Retinal pigment epithelial cell (primary cell): ENCODE measurements at regions not wholly inside any gene's neighbourhood (a gene's known extent, or its start where the extent isn't known, plus 50 kb on each side); places are given as distances from the start of the nearest gene placed in this dataset.

ENCODE experiments used
- DNase-seq: peaks from one replicate; pipeline ENCODE4 v3.0.0-alpha.2; 2010; ENCODE audit warnings: low read depth
- H3K4me3 ChIP-seq: 2 replicates; pipeline ENCODE4 v1.5.1; 2011; ENCODE audit warnings: mild to moderate bottlenecking, low read length, control low read depth, moderate library complexity
- TF ChIP-seq, protein P1 (sequence below): conservative IDR thresholded peaks from 2 replicates; pipeline ENCODE4 v1.5.1; 2011; ENCODE audit warnings: low read depth, low read length, control low read depth, inconsistent platforms

DNA sequence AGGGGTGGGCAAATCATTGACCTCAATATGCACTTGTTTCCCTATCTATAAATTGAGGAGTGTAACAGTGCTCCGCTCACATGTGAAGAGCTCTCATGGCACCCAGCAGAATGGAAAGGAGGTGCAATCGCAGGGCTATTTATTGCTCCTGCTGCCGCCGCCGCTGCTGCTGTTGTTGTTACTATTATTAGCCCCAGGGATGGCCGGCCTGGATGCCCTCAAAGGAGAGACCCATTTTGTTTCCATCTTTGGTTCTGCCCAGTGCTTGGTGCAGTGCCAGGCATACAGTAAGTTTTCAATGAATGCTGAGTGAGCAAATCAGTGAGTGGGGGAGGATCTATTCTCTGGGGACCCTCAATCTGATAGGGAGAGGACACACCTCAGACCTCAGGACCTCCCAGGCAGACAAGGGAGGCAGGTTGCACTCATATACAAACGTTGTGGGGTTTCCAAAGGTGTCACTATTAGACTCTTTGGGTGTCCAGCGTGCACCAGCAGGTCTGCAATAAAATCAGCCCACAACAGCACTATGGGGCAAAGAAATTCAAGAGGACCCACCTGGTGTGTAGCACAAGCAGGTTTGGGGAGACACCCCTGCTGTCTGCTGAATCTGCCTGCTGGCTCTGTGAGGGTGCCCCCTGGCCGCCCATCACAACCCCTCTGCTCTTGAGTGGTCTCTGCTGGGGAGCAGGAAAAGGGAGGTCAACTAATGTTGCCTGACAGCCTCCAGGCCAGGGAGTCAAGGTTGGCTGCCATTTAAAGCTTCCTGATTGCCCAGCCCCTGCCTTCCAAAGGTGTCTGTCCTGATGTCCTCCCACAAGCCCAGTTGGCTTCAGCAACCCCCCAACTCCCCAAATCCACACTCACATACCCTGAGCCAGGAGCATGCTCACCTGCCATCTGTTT lies 136.3 kb downstream of the ACTL8 start:
- TF ChIP-seq, protein P1, sequence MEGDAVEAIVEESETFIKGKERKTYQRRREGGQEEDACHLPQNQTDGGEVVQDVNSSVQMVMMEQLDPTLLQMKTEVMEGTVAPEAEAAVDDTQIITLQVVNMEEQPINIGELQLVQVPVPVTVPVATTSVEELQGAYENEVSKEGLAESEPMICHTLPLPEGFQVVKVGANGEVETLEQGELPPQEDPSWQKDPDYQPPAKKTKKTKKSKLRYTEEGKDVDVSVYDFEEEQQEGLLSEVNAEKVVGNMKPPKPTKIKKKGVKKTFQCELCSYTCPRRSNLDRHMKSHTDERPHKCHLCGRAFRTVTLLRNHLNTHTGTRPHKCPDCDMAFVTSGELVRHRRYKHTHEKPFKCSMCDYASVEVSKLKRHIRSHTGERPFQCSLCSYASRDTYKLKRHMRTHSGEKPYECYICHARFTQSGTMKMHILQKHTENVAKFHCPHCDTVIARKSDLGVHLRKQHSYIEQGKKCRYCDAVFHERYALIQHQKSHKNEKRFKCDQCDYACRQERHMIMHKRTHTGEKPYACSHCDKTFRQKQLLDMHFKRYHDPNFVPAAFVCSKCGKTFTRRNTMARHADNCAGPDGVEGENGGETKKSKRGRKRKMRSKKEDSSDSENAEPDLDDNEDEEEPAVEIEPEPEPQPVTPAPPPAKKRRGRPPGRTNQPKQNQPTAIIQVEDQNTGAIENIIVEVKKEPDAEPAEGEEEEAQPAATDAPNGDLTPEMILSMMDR = no peak
- H3K4me3 ChIP-seq = no peak overlapping the region
- DNase-seq = no peak

DNA sequence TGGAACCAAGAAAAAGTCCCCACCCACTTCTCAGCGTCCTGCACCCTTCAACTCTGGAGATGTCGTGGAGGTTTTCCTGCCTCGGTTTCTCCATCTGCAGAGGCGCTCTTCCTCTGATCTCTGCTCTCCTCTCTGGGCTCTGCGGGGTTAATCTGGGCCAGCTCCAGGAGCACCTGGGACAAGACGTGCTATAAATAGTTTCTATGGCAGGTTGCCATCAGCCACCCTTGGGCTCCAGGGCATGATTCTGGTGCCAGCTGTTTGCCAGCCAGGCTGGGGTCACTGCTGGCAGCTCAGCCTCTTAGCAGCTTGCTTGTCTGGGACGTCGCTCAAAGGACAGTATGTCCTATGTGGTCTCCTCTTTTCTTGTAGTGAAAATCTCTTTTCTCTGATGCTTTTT lies 137.1 kb downstream of the ACTL8 start:
- TF ChIP-seq, protein P1 = no peak
- DNase-seq = no peak
- H3K4me3 ChIP-seq = no peak overlapping the region

DNA sequence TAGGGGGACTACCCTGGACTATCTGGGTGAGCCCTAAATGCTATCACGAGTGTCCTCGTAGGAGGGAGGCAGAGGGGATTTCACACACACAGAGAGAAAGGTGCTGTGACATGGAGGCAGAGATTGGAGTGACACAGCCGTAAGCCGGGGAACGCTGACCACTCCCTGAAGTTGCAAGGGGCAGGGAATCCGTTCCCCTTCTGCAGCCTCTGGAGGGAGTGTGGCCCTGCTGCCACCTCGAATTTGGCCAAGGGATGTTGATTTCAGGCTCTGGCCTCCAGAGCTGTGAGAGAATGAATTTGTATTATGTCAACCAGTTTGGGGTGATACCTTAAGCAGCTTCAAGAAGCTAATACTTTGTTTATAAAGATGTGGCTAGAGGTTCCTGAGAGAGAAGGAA lies 137.7 kb downstream of the ACTL8 start:
- TF ChIP-seq, protein P1 = no peak
- H3K4me3 ChIP-seq = no peak overlapping the region

DNA sequence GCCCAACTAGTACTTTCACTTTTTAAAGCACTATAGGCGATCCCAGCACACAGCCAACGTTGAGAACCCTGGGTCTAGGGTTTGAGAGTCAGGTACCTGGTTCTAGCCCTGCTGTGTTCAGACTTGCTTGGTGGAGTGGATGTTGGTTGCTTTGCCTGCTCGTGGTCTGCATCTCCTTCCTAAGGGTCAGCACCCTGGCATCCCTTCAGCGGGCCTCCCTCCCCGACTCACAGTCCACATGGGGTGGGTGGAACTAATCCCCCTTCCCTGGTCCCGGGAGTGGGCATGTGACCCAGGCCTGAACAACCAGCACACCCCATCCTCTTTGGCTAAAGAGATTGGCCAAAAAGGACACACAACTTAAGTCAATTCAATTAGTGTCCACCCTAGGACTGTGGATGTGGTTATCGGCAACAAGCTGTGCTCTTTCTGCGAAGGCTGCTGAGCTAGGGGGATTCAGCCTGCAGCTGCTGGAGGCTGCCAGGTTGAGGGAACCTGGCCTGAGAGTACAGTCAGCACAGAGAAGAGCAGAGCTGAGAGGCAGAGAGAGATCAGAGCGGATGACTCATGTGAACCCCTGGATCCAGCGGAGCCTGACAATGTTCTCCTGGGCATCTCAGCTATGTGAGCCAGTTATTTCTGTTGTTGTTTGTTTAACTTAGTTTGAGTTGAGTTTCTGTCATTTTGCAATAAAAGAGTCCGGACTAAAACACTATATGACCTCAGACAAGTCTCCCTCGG lies 138.9 kb downstream of the ACTL8 start:
- DNase-seq = no peak
- TF ChIP-seq, protein P1 = no peak
- no peak overlapping the region for H3K4me3 ChIP-seq

More for the DNA sequence above, 137.7 kb downstream of the ACTL8 start:
- DNase-seq = no peak

DNA sequence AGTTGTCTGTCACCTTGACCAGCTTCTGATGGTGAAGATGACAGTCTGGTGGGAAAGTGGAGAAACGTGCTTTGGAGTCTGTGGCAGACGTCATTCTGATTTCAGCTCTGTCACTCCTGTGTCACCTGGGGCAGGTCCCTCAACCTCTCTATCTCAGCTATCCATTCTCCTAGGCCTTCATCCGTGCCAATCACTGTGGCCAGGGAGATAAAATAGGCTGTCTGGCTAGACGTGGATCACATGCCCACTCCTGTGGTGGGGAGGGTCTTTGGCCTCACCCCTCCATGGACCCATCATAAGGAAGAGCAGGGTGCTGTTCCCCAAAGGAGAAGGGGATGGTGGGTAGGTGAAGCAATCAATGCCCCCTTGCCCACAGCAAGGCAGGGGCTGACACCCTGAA lies 140.3 kb downstream of the ACTL8 start:
- no peak for DNase-seq
- TF ChIP-seq, protein P1 = no peak
- no peak overlapping the region for H3K4me3 ChIP-seq

DNA sequence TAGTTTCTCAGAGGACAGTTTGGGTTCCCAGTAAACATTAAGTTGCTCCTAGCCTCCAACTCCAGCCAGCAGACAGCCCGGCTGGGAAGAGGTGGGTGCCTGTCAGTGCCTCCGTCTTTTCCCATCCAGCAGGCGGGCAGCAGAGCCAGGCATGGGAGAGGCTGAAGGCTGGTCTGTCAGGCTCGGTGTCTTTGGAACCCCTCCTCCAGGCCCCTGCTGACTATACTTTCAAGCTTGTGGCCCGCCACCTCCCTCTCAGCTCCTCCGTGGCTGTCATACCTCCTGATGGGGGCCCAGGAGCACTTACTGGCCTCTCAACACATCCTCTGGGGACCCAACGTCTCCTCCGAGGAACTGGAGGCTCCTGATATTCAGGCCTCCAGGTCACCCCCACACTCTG lies 140.9 kb downstream of the ACTL8 start:
- no peak for DNase-seq
- TF ChIP-seq, protein P1 = no peak
- H3K4me3 ChIP-seq = no peak overlapping the region
